Activated B cell treated with CpG ODN at 0.5 μM for 24 hours (primary cell): ENCODE measurements at regions not wholly inside any gene's neighbourhood (a gene's known extent, or its start where the extent isn't known, plus 50 kb on each side); places are given as distances from the start of the nearest gene placed in this dataset.

Source experiments
- ATAC-seq: fragments of 200-7000 bp; cut with Tn5 transposase; one replicate; pipeline ENCODE4 v1.10.0; 2021; ENCODE audit warnings: low read depth, mild to moderate bottlenecking, moderate library complexity
- CTCF ChIA-PET: fragments of 350-600 bp; sonication (Branson Sonifier 250); formaldehyde crosslinking; loops from one replicate; lab custom pipeline; 2021; ENCODE audit warnings: antibody characterized with exemption; lab: Charles Lee
- POLR2A ChIA-PET: fragments of 350-600 bp; sonication (Branson Sonifier 250); formaldehyde crosslinking; loops from one replicate; lab custom pipeline; 2021; ENCODE audit warnings: antibody characterized with exemption; lab: Charles Lee
- DNase-seq: peaks from one replicate; pipeline ENCODE4 v3.0.0; 2022
- H3K27ac Mint-ChIP-seq: one replicate; pipeline ENCODE4 v1.8.0; 2020; ENCODE audit warnings: mixed read lengths
- H3K27me3 Mint-ChIP-seq: one replicate; pipeline ENCODE4 v1.8.0; 2021; ENCODE audit warnings: mixed read lengths
- H3K36me3 Mint-ChIP-seq: one replicate; pipeline ENCODE4 v1.8.0; 2021; ENCODE audit warnings: low read depth, mixed read lengths
- H3K4me1 Mint-ChIP-seq: one replicate; pipeline ENCODE4 v1.8.0; 2021; ENCODE audit warnings: mixed read lengths
- H3K4me3 Mint-ChIP-seq: one replicate; pipeline ENCODE4 v1.8.0; 2020; ENCODE audit warnings: mild to moderate bottlenecking, mixed read lengths
- H3K9me3 Mint-ChIP-seq: one replicate; pipeline ENCODE4 v1.8.0; 2020; ENCODE audit warnings: mixed read lengths
- intact Hi-C: fragments of 100-400 bp; cut with micrococcal nuclease; formaldehyde crosslinking; loops from one replicate; pipeline ENCODE4 v1.15.1; 2024
- TF ChIP-seq, protein P1 (sequence below): fragments of 200-600 bp; IDR thresholded peaks from one replicate; pipeline ENCODE4 v1.8.0; 2022; ENCODE audit warnings: antibody characterized with exemption, mild to moderate bottlenecking

DNA sequence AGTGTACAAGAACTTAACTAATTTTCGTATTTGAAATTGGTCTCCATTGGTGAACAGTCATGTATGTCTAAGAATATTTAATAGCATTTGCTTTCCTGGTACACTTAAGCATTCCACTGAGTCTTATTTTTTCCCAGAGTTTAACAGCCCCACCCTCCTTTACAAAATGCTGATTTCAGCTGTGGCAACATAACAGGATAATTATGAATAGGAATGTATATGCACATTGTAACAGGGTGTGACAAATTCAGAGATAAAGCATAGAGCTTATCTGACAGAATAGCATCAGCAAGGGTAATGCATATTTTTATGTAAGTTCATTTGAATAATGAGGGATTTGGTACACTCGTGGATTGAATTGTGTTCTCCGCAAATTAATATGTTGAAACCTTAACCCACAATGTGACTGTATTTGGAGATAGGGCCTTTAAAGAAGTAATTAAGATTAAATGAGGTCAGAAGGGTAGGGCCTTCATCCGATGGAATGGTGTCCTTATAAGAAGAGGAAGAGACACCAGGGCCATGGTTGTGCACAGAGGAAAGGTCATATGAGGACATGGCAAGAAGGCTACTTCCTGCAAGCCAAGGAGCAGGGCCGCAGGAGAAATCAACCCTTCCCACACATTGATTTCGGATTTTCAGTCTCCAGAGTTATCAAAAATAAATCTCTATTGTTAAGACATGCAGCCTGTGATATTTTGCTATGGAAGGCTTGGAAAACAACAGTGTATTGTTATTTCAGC lies 439.7 kb upstream of the CDH20 start:
- intact Hi-C loops: no loop called here
- H3K4me1 Mint-ChIP-seq: no peaks in the 10 kb centered on the region
- H3K36me3 Mint-ChIP-seq: no peaks in the 10 kb centered on the region
- POLR2A ChIA-PET: no interaction called here
- no peaks in the 10 kb centered on the region for H3K27me3 Mint-ChIP-seq
- H3K27ac Mint-ChIP-seq: no peak overlapping the region
- DNase-seq (no peak), ATAC-seq (no peak)
- peaks cover 2% of the 10 kb centered on the region for H3K9me3 Mint-ChIP-seq
- H3K4me3 Mint-ChIP-seq: no peak overlapping the region
- TF ChIP-seq, protein P1, sequence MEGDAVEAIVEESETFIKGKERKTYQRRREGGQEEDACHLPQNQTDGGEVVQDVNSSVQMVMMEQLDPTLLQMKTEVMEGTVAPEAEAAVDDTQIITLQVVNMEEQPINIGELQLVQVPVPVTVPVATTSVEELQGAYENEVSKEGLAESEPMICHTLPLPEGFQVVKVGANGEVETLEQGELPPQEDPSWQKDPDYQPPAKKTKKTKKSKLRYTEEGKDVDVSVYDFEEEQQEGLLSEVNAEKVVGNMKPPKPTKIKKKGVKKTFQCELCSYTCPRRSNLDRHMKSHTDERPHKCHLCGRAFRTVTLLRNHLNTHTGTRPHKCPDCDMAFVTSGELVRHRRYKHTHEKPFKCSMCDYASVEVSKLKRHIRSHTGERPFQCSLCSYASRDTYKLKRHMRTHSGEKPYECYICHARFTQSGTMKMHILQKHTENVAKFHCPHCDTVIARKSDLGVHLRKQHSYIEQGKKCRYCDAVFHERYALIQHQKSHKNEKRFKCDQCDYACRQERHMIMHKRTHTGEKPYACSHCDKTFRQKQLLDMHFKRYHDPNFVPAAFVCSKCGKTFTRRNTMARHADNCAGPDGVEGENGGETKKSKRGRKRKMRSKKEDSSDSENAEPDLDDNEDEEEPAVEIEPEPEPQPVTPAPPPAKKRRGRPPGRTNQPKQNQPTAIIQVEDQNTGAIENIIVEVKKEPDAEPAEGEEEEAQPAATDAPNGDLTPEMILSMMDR: no peak
- CTCF ChIA-PET: no interaction called here

- Mint-ChIP-seq H3K36me3 (no peaks in the 10 kb centered on the region), H3K27ac (no peak overlapping the region), H3K4me3 (no peak overlapping the region), H3K27me3 (no peaks in the 10 kb centered on the region), H3K9me3 (peaks cover 2% of the 10 kb centered on the region), H3K4me1 (no peaks in the 10 kb centered on the region)
- DNase-seq (no peak), ATAC-seq (no peak)
- ChIA-PET CTCF (no interaction called here), POLR2A (no interaction called here)
- TF ChIP-seq, protein P1: no peak
- intact Hi-C loops: no loop called here
These were observed 438.8 kb upstream of the CDH20 start for GRCh38 chr18:60894254-60894945.

- peaks cover 2% of the 10 kb centered on the region for H3K9me3 Mint-ChIP-seq
- TF ChIP-seq, protein P1: no peak
- intact Hi-C loops: no loop called here
- no peaks in the 10 kb centered on the region for H3K4me1 Mint-ChIP-seq
- no peak for ATAC-seq
- DNase-seq: no peak
- POLR2A ChIA-PET: no interaction called here
- H3K36me3 Mint-ChIP-seq: no peaks in the 10 kb centered on the region
- CTCF ChIA-PET: no interaction called here
- no peak overlapping the region for H3K4me3 Mint-ChIP-seq
- H3K27ac Mint-ChIP-seq: no peak overlapping the region
- no peaks in the 10 kb centered on the region for H3K27me3 Mint-ChIP-seq
These were observed 438.0 kb upstream of the CDH20 start for GRCh38 chr18:60895181-60895580.

GRCh38 chr18:60898111-60898510 lies 435.1 kb upstream of the CDH20 start:
- ATAC-seq (no peak), DNase-seq (no peak)
- CTCF ChIA-PET: no interaction called here
- intact Hi-C loops: no loop called here
- POLR2A ChIA-PET: no interaction called here
- Mint-ChIP-seq H3K9me3 (peaks cover 2% of the 10 kb centered on the region), H3K36me3 (no peaks in the 10 kb centered on the region), H3K27ac (no peak overlapping the region), H3K4me3 (no peak overlapping the region), H3K4me1 (no peaks in the 10 kb centered on the region), H3K27me3 (no peaks in the 10 kb centered on the region)
- TF ChIP-seq, protein P1: no peak

- intact Hi-C loops: no loop called here
- TF ChIP-seq, protein P1: no peak
- Mint-ChIP-seq H3K4me3 (no peak overlapping the region), H3K4me1 (no peaks in the 10 kb centered on the region), H3K27me3 (no peaks in the 10 kb centered on the region), H3K36me3 (no peaks in the 10 kb centered on the region), H3K9me3 (no peaks in the 10 kb centered on the region), H3K27ac (no peak overlapping the region)
- ChIA-PET POLR2A (no interaction called here), CTCF (no interaction called here)
- ATAC-seq (no peak), DNase-seq (no peak)
These were observed 427.5 kb upstream of the CDH20 start for GRCh38 chr18:60905699-60906098.
